SH-SY5Y (cell line): ENCODE measurements at regions not wholly inside any gene's neighbourhood (a gene's known extent, or its start where the extent isn't known, plus 50 kb on each side); places are given as distances from the start of the nearest gene placed in this dataset.

Experiments used
- GATA2 ChIP-seq: IDR thresholded peaks from 2 replicates; pipeline ENCODE4 v1.6.1; 2011; ENCODE audit warnings: mild to moderate bottlenecking, low read depth, low read length
- GATA3 ChIP-seq: IDR thresholded peaks from 2 replicates; pipeline ENCODE4 v1.6.1; 2011; ENCODE audit warnings: low read depth, mild to moderate bottlenecking, low read length, moderate library complexity

DNA sequence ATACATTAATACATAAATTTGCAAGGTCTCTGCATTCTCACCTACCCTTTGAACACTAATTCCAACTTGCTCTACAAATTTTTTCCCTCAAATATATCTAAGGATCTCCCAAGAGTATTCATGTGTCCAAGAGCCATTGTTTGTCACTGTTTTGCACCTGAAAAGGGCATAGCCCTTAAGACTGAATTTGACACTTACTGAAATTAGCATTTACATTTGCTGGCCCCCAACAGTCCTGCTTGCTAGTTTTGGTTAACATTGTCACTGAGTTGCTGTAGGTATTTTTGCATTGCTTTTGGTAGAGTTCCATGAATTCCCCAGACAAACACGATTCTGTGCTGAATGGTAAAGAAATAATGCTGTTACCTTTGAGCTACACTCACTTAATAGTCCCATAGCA, 57.3 kb downstream of the KCNA4 start:
- no peak for TF ChIP-seq GATA3
- TF ChIP-seq GATA2 = no peak

DNA sequence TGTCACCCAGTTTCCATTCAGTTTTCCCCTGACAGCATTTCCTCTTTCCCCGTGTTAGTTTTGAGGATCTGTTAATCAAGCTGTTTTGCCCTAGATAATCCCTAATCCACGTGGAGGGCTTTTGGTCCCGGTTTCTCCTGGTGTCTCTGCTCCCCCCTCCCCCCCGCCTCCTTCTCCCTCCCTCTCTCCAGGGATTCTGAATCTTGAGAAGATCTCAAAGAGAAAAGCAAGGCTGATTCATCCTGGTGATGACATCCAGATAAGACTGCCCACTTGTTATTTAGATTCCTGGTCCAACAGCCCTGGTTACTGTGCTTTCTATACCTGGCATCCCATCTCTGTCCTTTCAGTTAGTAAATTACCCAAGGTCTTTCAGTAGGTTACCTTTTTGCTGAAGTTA, 59.4 kb downstream of the KCNA4 start:
- TF ChIP-seq GATA3 = no peak
- no peak for TF ChIP-seq GATA2

DNA sequence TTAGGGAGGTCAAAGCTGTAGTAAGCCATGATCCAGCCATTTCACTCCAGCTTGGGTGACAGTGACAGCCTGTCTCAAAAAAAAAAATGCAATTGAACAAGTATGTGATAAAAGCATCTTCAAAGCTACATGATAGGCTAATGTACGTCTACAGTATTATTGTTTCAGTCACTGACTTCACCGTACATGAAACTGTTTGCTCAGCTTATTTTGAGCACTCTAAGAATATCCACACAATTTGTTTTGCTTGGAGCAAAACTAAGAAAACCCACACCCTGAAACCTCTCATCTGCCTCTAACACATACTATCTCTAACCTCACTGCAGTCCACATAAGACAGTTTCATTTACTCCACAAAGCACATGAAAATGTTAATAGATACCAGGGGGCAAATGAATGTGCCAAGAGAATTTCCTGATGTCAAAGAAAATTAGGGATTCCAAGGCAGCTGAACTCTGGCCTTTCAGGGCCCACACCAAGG, 60.7 kb downstream of the KCNA4 start:
- no peak for TF ChIP-seq GATA2
- TF ChIP-seq GATA3 = no peak

DNA sequence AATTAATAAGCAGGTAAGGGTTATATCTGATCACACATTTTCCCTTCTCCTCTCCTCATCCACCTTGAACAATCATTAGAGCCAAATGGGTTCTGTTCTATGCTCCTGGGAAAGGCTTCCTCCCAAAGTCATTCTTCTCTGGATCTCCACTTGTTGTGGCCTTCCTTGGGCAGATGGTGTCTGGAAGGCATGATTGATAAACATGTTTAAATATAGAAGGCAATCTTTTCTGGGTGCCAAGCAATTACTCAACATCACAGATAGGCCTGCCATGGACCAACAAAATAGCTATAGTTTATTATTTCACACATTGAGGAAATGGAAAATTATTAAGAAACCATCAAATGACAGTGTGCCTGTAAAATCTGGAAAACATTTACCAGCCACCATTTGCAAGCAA, 73.5 kb downstream of the KCNA4 start:
- TF ChIP-seq GATA3 (no peak), GATA2 (no peak)

DNA sequence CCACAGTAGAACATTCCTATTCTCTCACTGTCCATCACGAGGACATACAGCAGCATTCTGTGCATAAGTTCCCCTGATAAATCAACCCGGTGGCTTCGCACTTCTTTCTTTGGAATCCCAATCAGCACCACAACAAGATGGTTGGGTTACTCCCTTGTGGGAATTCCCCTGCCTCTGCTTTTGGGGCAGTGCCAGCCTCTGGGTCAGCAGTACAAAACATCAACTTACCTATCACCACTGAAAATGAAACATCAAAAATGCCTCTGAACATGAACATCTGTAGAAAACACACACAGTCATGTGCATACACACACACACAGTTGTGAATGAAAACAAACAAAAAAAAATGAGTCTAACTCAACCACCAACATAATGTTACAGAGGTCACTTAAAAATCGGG, 79.3 kb downstream of the KCNA4 start:
- no peak for TF ChIP-seq GATA2
- no peak for TF ChIP-seq GATA3

DNA sequence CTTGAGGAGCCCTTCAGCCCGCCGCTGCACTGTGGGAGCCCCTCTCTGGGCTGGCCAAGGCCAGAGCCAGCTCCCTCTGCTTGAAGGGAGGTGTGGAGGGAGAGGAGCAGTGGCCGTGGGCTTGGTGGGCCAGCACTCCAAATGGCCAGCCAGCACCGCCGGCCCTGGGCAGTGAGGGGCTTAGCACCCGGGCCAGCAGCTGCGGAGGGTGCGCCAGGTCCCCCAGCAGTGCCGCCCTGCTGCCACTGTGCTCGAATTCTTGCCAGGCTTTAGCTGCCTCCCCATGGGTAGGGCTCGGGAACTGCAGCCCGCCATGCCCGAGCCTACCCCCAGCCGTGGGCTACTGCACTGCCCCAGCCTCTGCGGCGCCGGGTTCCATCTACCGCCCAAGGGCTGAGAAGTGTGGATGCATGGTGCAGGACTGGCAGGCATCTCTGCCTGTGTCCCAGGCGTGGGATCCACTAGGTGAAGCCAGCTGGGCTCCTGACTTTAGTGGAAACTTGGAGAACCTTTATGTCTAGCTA, 82.7 kb downstream of the KCNA4 start:
- TF ChIP-seq GATA3 = no peak
- TF ChIP-seq GATA2 = no peak

DNA sequence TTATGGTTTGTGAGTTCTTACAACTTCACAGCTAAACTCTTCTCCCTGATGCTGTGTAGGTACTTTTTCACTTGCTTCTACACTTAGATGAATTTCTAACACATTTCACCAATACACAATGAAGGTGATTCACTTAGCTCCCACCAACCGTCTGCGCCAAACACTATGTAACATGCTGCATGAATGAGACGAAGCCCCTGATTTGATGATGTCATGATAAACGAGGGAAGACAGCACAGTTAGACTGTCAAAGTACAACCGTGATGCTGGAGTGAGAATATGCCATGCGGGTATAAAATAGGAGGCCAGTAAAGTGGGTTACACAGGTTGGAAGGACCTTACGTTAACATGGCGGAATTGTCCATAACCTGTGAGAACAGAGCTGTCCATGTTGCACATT, 100.8 kb downstream of the KCNA4 start:
- TF ChIP-seq GATA3 (no peak), GATA2 (no peak)

DNA sequence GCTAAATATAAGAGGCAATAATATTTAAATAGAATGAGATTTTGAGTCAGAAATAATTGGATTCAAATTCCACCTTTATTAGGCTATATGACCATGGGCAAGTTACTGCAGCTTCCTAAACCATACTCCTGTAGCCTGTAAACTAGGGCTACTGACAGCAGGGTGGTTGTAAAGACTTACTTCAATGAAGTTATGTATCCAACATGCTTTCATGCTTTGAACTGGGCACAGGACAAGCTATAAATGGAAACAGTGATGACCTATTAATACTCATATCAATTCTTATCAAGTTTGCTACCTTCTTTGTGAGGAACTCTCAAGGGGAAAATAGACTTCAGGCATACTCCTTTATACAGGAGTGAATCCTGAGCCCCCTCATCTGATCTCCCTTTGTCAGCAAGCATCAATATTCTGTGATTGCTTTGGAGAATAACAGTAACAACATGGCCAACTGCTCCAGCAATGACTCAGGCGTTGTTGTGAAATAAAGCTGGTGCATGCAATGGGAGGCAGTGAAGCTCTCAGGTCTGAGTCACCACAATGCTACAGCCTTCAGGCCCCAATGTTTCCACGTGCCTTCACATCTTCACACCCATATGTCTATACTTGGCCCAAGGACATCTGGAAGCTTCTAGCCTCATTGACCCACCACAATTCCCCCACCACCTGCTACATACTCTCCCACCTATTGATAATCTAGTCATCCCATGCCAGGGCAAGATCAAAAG, 102.5 kb downstream of the KCNA4 start:
- TF ChIP-seq GATA2 = no peak
- TF ChIP-seq GATA3 = no peak

DNA sequence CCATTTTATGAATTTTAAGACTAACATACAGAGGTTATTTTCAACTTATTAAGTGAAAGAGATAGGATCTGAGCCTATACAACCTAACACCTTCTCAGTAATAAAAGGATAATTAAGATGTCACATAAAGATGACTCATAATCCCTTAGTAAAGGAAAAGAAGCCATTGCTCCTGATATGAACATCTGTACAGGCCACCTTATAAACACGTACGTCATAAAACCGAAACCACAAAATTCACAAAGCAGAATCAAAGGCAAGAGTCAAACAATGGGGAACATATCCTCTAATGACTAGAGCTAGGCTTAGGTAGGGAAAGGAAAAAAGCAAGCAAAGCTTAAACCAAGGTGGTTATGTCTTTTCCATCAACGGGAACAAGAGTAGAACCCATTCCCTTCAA, 103.5 kb downstream of the KCNA4 start:
- TF ChIP-seq GATA2 = no peak
- no peak for TF ChIP-seq GATA3

DNA sequence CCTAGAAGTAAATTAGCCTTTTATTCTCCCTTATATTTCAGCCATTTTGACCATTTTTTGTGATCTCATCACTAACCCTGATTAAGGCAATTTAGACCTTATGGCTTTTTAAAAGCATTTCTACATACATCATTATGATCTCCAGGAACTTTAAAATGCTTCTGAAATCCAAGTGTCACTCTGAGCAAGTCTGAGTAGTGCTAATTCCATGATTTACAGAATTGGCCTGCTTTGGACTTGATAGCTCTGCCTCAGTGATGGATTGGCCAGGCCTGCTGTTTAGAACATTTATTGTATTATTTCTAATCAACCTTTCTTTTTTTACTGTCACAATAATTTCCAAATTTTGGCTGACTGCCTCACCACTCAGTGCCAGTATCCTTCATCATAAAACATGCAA, 116.4 kb downstream of the KCNA4 start:
- no peak for TF ChIP-seq GATA2
- no peak for TF ChIP-seq GATA3

DNA sequence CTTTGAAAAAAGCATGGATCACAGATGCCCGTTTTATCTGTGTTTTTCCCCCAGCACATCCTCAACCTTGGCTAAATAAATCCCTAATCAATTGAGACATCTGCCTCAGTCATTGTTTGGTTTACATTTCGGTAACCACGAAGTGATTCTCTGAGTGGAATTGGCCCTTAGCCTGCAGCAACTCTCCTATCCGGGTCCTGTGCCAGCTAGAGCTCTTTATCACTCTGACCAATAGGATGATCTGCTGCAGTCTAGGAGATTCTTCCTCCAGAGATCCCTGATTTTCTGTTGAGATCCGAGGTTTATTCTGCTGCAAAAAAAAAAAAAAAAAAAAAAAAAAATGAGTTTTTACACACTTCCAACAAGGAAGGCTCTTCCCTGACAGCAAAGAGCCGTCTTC, 137.3 kb downstream of the KCNA4 start:
- TF ChIP-seq GATA2 (no peak), GATA3 (no peak)

DNA sequence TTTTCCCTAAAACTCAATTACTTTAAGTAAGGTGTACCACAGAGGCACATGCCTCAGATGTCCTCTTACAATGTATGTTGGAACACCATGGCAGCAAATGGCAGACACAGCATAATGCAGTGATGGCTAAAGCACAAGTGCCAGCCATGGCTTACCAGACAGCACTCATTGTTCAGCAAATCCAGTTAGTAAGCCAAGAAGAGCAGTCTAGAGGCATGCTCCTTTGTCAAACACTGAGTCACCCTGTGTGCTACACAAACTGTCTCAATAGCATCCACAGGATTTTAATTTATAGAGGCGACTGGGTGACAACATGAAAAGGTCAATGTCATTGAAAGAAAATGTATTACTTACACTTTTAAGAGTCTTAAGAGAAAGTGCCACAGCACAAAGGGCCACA, 140.6 kb downstream of the KCNA4 start:
- no peak for TF ChIP-seq GATA3
- no peak for TF ChIP-seq GATA2

DNA sequence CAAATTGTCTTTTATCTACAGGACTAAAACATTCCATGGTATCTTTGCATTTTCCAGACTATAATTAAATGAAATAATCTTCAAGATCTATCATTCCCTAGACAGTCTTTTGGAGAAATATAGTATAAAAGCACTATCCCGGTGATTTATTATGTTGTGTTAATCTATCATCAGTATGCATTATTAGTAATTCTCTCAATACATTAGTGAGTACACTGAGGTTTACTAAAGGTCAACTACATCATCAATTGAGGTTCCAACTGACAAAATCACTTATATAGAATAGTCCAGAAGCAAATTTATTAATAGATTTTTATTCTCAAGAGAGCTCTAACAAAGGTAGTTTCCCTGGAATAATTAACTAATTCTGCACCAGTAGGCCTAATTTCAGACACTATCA, 169.6 kb downstream of the KCNA4 start:
- TF ChIP-seq GATA2 (no peak), GATA3 (no peak)

DNA sequence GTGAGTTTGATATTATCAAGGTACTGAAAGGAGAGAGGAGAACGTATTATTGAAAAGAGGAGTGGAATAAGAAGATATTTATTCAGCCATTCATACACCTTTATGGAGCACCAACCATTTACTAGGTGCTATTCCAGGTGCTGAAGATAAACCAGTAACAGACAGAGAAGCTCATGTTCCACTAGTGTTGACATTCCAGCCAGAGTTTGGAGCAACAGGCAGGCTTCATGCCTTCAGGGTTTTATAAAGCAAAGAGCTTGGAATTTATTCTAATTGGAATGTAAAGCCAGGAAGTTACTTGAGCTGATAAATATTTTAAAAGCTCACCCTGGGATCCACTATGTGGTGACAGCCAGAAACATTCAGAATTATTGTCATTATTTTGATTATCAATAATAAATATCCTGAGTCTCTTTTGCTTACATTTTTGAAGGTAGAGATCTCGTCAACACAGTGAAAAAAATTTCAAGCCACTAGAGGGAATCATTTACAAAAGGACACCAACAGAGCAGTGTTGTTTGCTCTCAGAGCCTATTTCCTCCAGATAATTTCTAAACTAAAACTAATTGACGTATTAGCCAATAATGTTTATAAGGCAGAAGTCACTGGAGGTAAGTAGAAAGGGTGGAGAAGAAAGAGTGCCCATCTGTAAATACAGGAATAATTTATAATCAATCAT, 172.0 kb downstream of the KCNA4 start:
- TF ChIP-seq GATA2 = no peak
- no peak for TF ChIP-seq GATA3

DNA sequence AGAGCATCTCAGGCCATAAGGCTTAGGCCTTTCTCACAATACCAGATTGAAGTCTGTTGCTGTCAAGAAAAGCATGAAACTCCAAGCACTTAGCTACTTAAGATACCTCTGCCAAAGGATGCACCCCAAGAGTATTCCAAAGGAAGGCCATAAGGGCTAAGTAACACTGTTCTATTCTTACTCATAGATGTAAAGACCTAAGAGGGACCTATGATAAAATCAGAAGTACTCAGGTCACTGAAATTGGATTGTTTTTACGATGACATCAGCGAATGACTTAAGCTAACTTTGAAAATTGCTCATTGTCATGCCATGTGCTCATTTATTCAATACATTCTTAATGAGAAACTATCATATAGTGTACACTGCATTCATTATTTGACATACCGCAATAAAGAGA, 172.8 kb downstream of the KCNA4 start:
- no peak for TF ChIP-seq GATA2
- no peak for TF ChIP-seq GATA3
